Fibroblast of lung (primary cell): ENCODE measurements at regions not wholly inside any gene's neighbourhood (a gene's known extent, or its start where the extent isn't known, plus 50 kb on each side); places are given as distances from the start of the nearest gene placed in this dataset.

Experiments
- EZH2 ChIP-seq: IDR thresholded peaks from 2 replicates; pipeline ENCODE4 v1.5.1; 2012; ENCODE audit warnings: low read length, control low read depth, mild to moderate bottlenecking; ENCODE audit errors: missing control alignments
- TF ChIP-seq, protein P1 (sequence below), 2 donors: IDR thresholded peaks in 1 of 2; conservative IDR thresholded peaks in 1 of 2; 1 replicate in 1 of 2; 2 replicates in 1 of 2; pipeline ENCODE4 v1.5.1; 2011 to 2012; ENCODE audit warnings: low read length in 2 of 2, control low read depth in 1 of 2, inconsistent platforms in 1 of 2, low read depth in 1 of 2, mild to moderate bottlenecking in 1 of 2

DNA sequence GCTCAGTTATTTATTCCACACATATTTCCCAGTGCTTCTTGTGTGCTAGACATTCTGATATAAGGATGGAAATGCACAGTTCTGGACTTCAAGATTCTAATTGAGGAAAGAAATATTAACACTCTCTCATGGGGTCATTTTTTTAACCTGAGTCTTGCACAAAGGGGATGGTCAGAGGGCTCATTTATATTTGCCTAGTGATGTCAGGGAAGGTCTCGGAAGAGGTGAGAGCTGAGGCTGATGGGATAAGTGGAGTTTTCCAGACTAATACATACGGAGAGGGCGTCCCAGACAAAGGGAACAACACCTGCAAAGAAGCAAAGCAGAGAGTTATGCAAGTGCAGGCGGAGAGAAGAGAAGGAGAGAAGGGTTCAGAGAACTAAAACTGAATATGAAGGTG lies 1304.6 kb upstream of the TENM4 start:
- TF ChIP-seq, protein P1, sequence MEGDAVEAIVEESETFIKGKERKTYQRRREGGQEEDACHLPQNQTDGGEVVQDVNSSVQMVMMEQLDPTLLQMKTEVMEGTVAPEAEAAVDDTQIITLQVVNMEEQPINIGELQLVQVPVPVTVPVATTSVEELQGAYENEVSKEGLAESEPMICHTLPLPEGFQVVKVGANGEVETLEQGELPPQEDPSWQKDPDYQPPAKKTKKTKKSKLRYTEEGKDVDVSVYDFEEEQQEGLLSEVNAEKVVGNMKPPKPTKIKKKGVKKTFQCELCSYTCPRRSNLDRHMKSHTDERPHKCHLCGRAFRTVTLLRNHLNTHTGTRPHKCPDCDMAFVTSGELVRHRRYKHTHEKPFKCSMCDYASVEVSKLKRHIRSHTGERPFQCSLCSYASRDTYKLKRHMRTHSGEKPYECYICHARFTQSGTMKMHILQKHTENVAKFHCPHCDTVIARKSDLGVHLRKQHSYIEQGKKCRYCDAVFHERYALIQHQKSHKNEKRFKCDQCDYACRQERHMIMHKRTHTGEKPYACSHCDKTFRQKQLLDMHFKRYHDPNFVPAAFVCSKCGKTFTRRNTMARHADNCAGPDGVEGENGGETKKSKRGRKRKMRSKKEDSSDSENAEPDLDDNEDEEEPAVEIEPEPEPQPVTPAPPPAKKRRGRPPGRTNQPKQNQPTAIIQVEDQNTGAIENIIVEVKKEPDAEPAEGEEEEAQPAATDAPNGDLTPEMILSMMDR (conservative IDR thresholded peaks at IDR 0.05 in 1 of 2, IDR thresholded peaks at IDR 0.05 in 1 of 2; ENCODE audit: low read depth in 1 of 2, low read length in 2 of 2): no peak
- no peak for TF ChIP-seq EZH2
